SK-N-MC (cell line): ENCODE measurements at regions not wholly inside any gene's neighbourhood (a gene's known extent, or its start where the extent isn't known, plus 50 kb on each side); places are given as distances from the start of the nearest gene placed in this dataset.
"Not testable (repeated sequence)": the region's sequence is repeated elsewhere in the genome, so short reads cannot be mapped to it uniquely, and the experiment has no call there.

Experiments
- DNase-seq: peaks from one replicate; pipeline ENCODE4 v3.0.0-alpha.2; 2011; ENCODE audit warnings: low read depth, low spot score
- H3K27ac ChIP-seq: fragments of 200-600 bp; sonication (generic); 2 replicates; pipeline ENCODE4 v1.5.1; 2016; ENCODE audit warnings: mixed run types
- H3K36me3 ChIP-seq: fragments of 200-600 bp; sonication (generic); 2 replicates; pipeline ENCODE4 v1.6.1; 2017; ENCODE audit warnings: antibody characterized with exemption, low read length, mixed read lengths; ENCODE audit not compliant: insufficient read depth
- H3K4me3 ChIP-seq: fragments of 200-600 bp; sonication (generic); 2 replicates; pipeline ENCODE4 v1.5.1; 2016
- H3K9ac ChIP-seq: fragments of 200-600 bp; sonication (generic); 2 replicates; pipeline ENCODE4 v1.8.0; 2017; ENCODE audit warnings: mixed run types, mixed read lengths; ENCODE audit not compliant: insufficient read length
- H3K9me3 ChIP-seq: fragments of 200-600 bp; sonication (generic); 2 replicates; pipeline ENCODE4 v1.6.1; 2017; ENCODE audit warnings: low read depth, mild to moderate bottlenecking, antibody characterized with exemption, low read length, moderate library complexity, mixed read lengths
- EZH2 ChIP-seq: fragments of 200-600 bp; sonication (generic); IDR thresholded peaks from one replicate; pipeline ENCODE4 v1.6.1; 2017; ENCODE audit warnings: antibody characterized with exemption
- FOXP2 ChIP-seq: optimal IDR thresholded peaks from 2 replicates; pipeline ENCODE3; 2011; ENCODE audit warnings: mild to moderate bottlenecking, moderate library complexity; ENCODE audit not compliant: insufficient read depth; ENCODE audit errors: extremely low read length, control extremely low read depth
- POLR2AphosphoS5 ChIP-seq: IDR thresholded peaks from 2 replicates; pipeline ENCODE4 v1.6.1; 2012; ENCODE audit warnings: mild to moderate bottlenecking, low read depth, low read length, borderline replicate concordance

DNA sequence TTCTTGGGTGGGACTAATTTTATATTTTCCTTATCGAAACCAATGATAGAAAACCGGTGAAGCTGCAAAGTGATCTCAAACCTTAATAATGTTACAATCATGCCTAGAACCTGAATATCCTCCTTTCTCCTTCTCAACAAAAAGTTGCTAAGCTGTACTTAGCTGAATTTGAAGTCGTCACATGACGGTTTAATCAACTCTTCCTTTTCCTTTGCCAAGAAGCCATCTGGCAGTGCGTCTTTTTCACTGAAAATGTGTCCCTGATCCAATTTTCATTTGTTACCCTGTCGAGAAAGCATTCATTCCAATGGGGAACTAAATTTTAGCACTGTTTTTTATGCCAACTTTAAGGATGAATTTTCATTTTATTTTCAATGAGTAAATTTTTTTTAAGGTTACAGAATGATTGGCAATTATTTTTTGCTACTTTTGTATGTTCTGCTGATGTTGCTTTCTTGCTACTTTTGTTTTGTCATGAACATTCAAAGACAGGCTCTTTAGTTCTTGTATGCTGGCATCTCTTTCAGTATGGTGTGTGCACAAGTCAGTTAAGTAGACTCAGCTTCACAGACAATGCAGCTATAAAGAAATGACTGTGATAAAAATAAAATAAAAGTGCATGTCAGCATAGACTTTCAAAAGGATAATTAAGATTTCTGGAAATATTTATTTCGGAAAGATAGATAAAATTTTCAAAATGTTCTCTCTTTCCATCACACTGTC is 980.0 kb downstream of the DNAJB9 start:
- DNase-seq = no peak
- no peak for TF ChIP-seq FOXP2
- TF ChIP-seq POLR2AphosphoS5 = no peak
- no peak for TF ChIP-seq EZH2
- Histone ChIP-seq H3K27ac (no peak overlapping the region), H3K9ac (no peak overlapping the region), H3K36me3 (no peaks in the 10 kb centered on the region), H3K9me3 (no peaks in the 10 kb centered on the region), H3K4me3 (no peak overlapping the region)

DNA sequence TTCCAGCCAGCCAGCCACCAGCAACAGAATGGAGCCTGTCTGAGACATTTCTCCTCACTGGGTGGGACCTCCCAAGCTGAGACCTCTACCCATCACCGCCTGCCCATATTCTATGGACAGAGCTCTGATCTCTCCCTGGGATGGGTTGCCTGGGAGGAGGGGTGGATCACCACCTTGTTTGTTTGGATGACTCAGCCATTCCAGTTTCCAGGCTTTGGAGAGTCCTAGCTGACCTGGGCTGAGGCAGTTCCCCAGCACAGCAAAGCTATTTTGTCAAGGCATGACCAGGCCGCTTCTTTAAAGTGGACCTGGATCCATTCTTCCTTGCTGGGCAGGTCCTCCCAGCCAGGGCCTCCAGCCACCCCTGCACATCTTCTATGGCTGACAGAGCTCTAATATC is 982.3 kb downstream of the DNAJB9 start:
- Histone ChIP-seq H3K27ac (no peak overlapping the region), H3K9me3 (no peaks in the 10 kb centered on the region; the same call in 1 of the 2 replicates), H3K4me3 (no peak overlapping the region), H3K9ac (no peak overlapping the region), H3K36me3 (no peaks in the 10 kb centered on the region)
- TF ChIP-seq POLR2AphosphoS5 (no peak), EZH2 (no peak)
- DNase-seq = no peak

DNA sequence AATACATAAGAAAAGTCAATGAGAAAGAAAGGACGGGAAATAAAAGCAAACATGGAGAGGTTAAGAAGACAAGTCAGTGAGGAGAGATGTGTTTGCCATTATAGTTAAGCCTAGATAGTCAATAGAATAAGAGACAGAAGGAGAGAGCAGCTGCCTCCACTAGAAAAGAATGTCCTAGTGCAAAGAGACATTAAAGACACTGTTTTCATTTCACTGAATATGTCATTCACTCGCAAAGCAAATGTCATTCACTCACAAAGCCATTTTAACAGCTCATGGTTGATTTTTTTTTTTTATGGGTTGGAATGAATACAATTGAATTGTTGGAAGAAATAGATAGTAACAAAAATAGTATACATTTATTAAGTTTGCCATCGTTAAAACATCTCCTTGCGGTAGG is 1007.6 kb downstream of the DNAJB9 start:
- TF ChIP-seq FOXP2 (no peak), POLR2AphosphoS5 (no peak), EZH2 (no peak)
- no peak overlapping the region for H3K27ac ChIP-seq
- no peaks in the 10 kb centered on the region for H3K36me3 ChIP-seq
- no peak for DNase-seq
- no peaks in the 10 kb centered on the region for H3K9me3 ChIP-seq
- H3K4me3 ChIP-seq = no peak overlapping the region
- H3K9ac ChIP-seq = no peak overlapping the region

DNA sequence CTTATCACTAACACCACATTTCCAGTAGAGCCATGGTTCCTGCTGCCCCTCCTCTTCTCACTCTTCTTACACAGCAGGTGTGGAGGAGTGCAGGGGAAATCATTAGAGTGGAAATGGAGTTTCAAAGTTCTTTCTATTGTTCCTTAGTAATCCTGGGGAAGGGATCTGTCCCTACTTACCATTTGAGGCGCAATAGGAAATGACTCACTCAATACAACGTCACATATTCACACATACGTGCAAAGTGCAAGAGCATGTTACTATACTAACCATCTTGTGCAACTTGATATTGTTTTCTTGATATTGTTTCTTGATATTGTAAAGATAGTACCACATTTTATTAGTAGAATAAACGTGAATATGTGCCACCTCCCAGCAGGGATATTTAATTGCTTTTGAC is 1010.2 kb downstream of the DNAJB9 start:
- Histone ChIP-seq H3K9me3 (no peaks in the 10 kb centered on the region), H3K9ac (no peak overlapping the region), H3K27ac (no peak overlapping the region), H3K36me3 (no peaks in the 10 kb centered on the region), H3K4me3 (no peak overlapping the region)
- TF ChIP-seq EZH2 (no peak), POLR2AphosphoS5 (no peak), FOXP2 (no peak)
- DNase-seq = no peak

DNA sequence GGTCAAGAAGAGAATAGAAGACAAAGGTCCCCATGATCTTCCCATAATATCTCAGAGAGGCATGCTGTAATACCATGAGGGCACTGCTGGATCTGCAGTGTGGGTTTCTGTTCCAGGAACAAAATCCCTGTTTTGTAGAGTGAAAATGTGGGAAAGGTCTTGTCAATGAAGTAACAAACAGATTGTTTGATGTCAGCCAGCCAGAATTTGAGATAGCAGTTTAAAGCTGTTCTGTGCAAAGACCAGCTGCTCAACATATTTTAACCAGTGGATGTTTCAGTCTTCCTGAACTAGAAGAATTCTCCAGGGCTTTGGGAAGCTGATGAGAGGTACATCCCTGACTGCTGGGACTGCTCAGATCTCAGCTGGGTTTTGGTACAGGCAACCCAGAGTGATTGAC is 1012.5 kb downstream of the DNAJB9 start:
- no peak overlapping the region for H3K4me3 ChIP-seq
- H3K9ac ChIP-seq = no peak overlapping the region
- no peaks in the 10 kb centered on the region for H3K9me3 ChIP-seq
- TF ChIP-seq FOXP2 (no peak), POLR2AphosphoS5 (no peak), EZH2 (no peak)
- H3K27ac ChIP-seq = no peak overlapping the region
- no peaks in the 10 kb centered on the region for H3K36me3 ChIP-seq
- DNase-seq = no peak

DNA sequence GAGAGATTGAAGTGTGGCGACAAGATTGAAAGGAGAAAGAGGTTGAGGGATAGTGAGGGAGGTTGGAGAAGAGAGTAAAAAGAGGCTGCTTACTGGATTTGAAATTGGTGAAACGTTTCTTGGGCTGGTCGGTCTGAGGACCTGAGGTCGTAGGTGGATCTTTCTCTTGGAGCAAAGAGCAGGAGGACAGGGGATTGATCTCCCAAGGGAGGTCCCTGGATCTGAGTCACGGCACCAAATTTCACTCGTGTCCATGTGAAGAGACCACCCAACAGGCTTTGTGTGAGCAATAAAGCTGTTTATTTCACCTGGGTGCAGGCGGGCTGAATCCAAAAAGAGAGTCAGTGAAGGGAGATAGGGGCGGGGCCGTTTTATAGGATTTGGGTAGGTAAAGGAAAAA is 1027.3 kb downstream of the DNAJB9 start:
- H3K9me3 ChIP-seq, H3K9ac ChIP-seq, H3K4me3 ChIP-seq, DNase-seq, H3K36me3 ChIP-seq, H3K27ac ChIP-seq: not testable (repeated sequence)

DNA sequence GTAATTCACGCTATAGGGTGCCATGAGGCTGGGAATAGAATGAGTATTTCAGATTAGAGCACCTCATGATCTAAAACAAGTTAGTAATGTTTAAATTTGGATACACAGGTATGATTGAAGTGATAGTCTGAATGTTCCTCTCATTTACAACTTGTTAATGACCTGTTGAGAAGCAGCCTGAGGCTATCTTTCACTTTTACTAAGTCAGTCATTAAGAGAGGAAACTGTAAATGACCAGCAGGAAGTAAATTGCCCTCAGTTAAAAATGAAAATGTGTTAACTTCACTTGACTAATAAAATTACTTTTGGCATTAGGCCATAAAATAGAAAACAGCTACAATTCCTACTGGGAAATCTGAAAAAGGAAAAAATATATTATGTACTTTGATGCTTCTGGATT is 1042.0 kb downstream of the DNAJB9 start:
- no peak overlapping the region for H3K4me3 ChIP-seq
- no peak overlapping the region for H3K9ac ChIP-seq
- no peaks in the 10 kb centered on the region for H3K9me3 ChIP-seq
- H3K27ac ChIP-seq = no peak overlapping the region
- TF ChIP-seq EZH2 (no peak), FOXP2 (no peak), POLR2AphosphoS5 (peak; percentile 16; the same call in 1 of the 2 replicates)
- DNase-seq = peak; percentile 32
- H3K36me3 ChIP-seq = no peaks in the 10 kb centered on the region

DNA sequence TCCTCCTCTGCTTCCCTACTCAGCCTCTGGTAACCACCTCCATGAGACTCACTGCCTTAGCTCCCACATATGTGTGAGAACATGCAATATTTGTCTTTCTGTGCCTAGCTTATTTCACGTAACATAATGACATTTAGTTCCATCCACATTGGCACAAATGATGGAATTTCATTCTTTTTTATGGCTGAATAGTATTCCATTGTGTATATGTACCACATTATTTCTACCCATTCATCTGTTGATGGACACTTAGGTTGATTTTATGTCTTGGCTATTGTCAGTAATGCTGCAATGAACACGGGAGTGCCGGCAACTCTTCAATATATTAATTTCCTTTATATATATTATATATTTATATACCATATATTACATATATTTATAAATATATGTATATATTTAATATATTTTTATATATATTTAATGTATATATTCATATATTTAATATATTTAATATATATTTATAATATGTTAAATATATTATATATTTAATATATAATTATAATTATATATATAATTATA is 1046.9 kb downstream of the DNAJB9 start:
- TF ChIP-seq POLR2AphosphoS5 (no peak), FOXP2 (no peak), EZH2 (no peak)
- Histone ChIP-seq H3K9ac (no peak overlapping the region), H3K36me3 (no peaks in the 10 kb centered on the region), H3K27ac (no peak overlapping the region), H3K4me3 (no peak overlapping the region), H3K9me3 (no peaks in the 10 kb centered on the region)
- no peak for DNase-seq

DNA sequence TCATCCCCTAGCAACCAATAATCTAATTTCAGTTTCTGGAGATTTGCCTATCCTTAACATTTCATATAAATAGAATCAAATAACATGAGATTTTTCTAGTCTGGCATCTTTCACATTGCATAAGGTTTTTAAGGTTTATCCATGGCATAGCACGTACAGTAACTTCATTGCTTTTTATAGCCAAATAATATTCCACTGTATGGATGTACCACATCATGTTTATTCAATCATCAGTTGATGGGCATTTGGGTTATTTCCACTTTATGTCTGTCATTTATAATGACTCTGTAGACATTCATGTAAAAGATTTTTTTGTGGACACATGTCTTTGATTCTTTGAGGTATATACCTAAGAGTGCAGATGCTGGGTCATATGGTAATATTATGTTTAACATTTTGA is 1052.6 kb downstream of the DNAJB9 start:
- no peak for DNase-seq
- H3K36me3 ChIP-seq = no peaks in the 10 kb centered on the region
- no peak overlapping the region for H3K4me3 ChIP-seq
- TF ChIP-seq EZH2 = no peak
- no peak for TF ChIP-seq POLR2AphosphoS5
- no peak for TF ChIP-seq FOXP2
- no peaks in the 10 kb centered on the region for H3K9me3 ChIP-seq
- H3K27ac ChIP-seq = no peak overlapping the region
- no peak overlapping the region for H3K9ac ChIP-seq

DNA sequence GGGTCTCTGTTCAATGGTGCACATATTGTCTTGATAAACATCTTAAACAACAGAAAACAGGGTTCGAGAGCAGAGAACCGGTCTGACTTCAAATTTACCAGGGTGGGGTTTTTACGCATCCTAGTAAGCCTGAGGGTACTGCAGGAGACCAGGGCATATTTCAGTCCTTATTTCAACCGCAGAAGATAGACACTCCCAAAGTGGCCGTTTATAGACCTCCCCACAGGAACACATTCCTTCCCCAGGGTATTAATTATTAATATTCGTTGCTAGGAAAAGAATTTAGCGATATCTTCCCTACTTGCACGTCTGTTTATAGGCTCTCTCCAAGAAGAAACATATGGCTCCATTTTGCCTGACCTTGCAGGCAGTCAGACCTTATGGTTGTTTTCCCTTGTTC is 1063.2 kb downstream of the DNAJB9 start:
- DNase-seq, H3K4me3 ChIP-seq, H3K27ac ChIP-seq, H3K9me3 ChIP-seq, H3K36me3 ChIP-seq, H3K9ac ChIP-seq: not testable (repeated sequence)
